Gastroesophageal sphincter (tissue), 3 donors: ENCODE measurements at regions not wholly inside any gene's neighbourhood (a gene's known extent, or its start where the extent isn't known, plus 50 kb on each side); places are given as distances from the start of the nearest gene placed in this dataset.

ENCODE experiments used
- POLR2A ChIP-seq, 2 donors: fragments of 450-650 bp; IDR thresholded peaks; one replicate each; pipeline ENCODE4 v1.6.1; 2017; ENCODE audit warnings: antibody characterized with exemption in 2 of 2, mild to moderate bottlenecking in 2 of 2, moderate library complexity in 1 of 2
- POLR2AphosphoS5 ChIP-seq: sonication (generic); formaldehyde crosslinking; IDR thresholded peaks from one replicate; pipeline ENCODE4 v1.6.1; 2017; ENCODE audit warnings: antibody characterized with exemption
- TF ChIP-seq, protein P1 (sequence below), 4 experiments: fragments of 200-600 bp in 2 of 4; fragments of 450-650 bp in 2 of 4; sonication (generic) in 1 of 4; IDR thresholded peaks; one replicate each; pipeline ENCODE4 v1.5.1; 2017 to 2019; ENCODE audit warnings: antibody characterized with exemption in 4 of 4, mild to moderate bottlenecking in 2 of 4, moderate library complexity in 2 of 4

GRCh38 chr9:85264695-85265094 lies 477.1 kb downstream of the AGTPBP1 start:
- TF ChIP-seq, protein P1, sequence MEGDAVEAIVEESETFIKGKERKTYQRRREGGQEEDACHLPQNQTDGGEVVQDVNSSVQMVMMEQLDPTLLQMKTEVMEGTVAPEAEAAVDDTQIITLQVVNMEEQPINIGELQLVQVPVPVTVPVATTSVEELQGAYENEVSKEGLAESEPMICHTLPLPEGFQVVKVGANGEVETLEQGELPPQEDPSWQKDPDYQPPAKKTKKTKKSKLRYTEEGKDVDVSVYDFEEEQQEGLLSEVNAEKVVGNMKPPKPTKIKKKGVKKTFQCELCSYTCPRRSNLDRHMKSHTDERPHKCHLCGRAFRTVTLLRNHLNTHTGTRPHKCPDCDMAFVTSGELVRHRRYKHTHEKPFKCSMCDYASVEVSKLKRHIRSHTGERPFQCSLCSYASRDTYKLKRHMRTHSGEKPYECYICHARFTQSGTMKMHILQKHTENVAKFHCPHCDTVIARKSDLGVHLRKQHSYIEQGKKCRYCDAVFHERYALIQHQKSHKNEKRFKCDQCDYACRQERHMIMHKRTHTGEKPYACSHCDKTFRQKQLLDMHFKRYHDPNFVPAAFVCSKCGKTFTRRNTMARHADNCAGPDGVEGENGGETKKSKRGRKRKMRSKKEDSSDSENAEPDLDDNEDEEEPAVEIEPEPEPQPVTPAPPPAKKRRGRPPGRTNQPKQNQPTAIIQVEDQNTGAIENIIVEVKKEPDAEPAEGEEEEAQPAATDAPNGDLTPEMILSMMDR (IDR thresholded peaks at IDR 0.05) = no peak
- no peak for TF ChIP-seq POLR2A (IDR thresholded peaks at IDR 0.05)
- TF ChIP-seq POLR2AphosphoS5 = no peak
